KMS-11 (cell line): ENCODE measurements at regions not wholly inside any gene's neighbourhood (a gene's known extent, or its start where the extent isn't known, plus 50 kb on each side); places are given as distances from the start of the nearest gene placed in this dataset.

ENCODE experiments used
- H2AFZ ChIP-seq: fragments of 200-600 bp; sonication (generic); 2 replicates; pipeline ENCODE4 v1.6.1; 2016; ENCODE audit warnings: antibody characterized with exemption, mixed run types, low read depth
- H3K27ac ChIP-seq: fragments of 200-600 bp; sonication (generic); 2 replicates; pipeline ENCODE4 v1.6.1; 2016; ENCODE audit warnings: mild to moderate bottlenecking, mixed run types
- H3K27me3 ChIP-seq: fragments of 200-600 bp; sonication (generic); 2 replicates; pipeline ENCODE4 v1.6.1; 2017; ENCODE audit warnings: mild to moderate bottlenecking, low read depth, mixed run types, moderate library complexity; ENCODE audit not compliant: insufficient read depth
- H3K36me3 ChIP-seq: fragments of 200-600 bp; sonication (generic); 2 replicates; pipeline ENCODE4 v1.6.1; 2017; ENCODE audit warnings: mild to moderate bottlenecking, mixed run types; ENCODE audit not compliant: insufficient read depth
- H3K4me1 ChIP-seq: fragments of 200-600 bp; sonication (generic); 2 replicates; pipeline ENCODE4 v1.6.1; 2016; ENCODE audit warnings: mild to moderate bottlenecking, low read depth, mixed run types; ENCODE audit not compliant: poor library complexity, severe bottlenecking
- H3K4me2 ChIP-seq: fragments of 200-600 bp; sonication (generic); 2 replicates; pipeline ENCODE4 v1.7.0; 2016; ENCODE audit warnings: mild to moderate bottlenecking, mixed run types
- H3K4me3 ChIP-seq: fragments of 200-600 bp; sonication (generic); IDR thresholded peaks from 2 replicates; pipeline ENCODE4 v1.6.1; 2017; ENCODE audit warnings: low read depth, low read length, mixed read lengths; ENCODE audit not compliant: insufficient read depth
- H3K79me2 ChIP-seq: fragments of 200-600 bp; sonication (generic); 2 replicates; pipeline ENCODE4 v1.6.1; 2016; ENCODE audit warnings: low read depth, mixed run types; ENCODE audit not compliant: insufficient read depth
- H3K9ac ChIP-seq: fragments of 200-600 bp; sonication (generic); 2 replicates; pipeline ENCODE4 v1.6.1; 2016; ENCODE audit warnings: mild to moderate bottlenecking, mixed run types
- H4K20me1 ChIP-seq: fragments of 200-600 bp; sonication (generic); 2 replicates; pipeline ENCODE4 v1.6.1; 2016; ENCODE audit warnings: mild to moderate bottlenecking, mixed run types; ENCODE audit not compliant: insufficient read depth
- CTCF ChIP-seq: fragments of 200-600 bp; sonication (generic); conservative IDR thresholded peaks from 2 replicates; pipeline ENCODE4 v1.6.1; 2017; ENCODE audit warnings: low read depth, mild to moderate bottlenecking, antibody characterized with exemption, low read length, moderate library complexity, mixed read lengths

GRCh38 chr13:40271271-40271885 lies 395.1 kb downstream of the FOXO1 start:
- no peak overlapping the region for H3K27ac ChIP-seq
- no peak overlapping the region for H2AFZ ChIP-seq

GRCh38 chr13:40271931-40272775 lies 394.3 kb downstream of the FOXO1 start:
- Histone ChIP-seq H3K27ac (no peak overlapping the region), H3K79me2 (no peaks in the 10 kb centered on the region), H3K4me2 (no peak overlapping the region), H3K27me3 (no peaks in the 10 kb centered on the region), H2AFZ (no peak overlapping the region), H3K4me3 (no peak overlapping the region), H3K4me1 (no peaks in the 10 kb centered on the region), H3K9ac (no peak overlapping the region), H4K20me1 (no peaks in the 10 kb centered on the region), H3K36me3 (no peaks in the 10 kb centered on the region)
- TF ChIP-seq CTCF: no peak

More at GRCh38 chr13:40271271-40271885, 395.1 kb downstream of the FOXO1 start:
- Histone ChIP-seq H3K27me3 (no peaks in the 10 kb centered on the region), H4K20me1 (no peaks in the 10 kb centered on the region), H3K4me3 (no peak overlapping the region), H3K79me2 (no peaks in the 10 kb centered on the region), H3K4me1 (no peaks in the 10 kb centered on the region), H3K36me3 (no peaks in the 10 kb centered on the region), H3K4me2 (no peak overlapping the region), H3K9ac (no peak overlapping the region)
- TF ChIP-seq CTCF: no peak

- Histone ChIP-seq H3K36me3 (no peaks in the 10 kb centered on the region), H3K4me1 (no peaks in the 10 kb centered on the region), H3K79me2 (no peaks in the 10 kb centered on the region), H3K9ac (no peak overlapping the region), H2AFZ (no peak overlapping the region), H3K27me3 (no peaks in the 10 kb centered on the region), H4K20me1 (no peaks in the 10 kb centered on the region), H3K27ac (no peak overlapping the region), H3K4me2 (no peak overlapping the region), H3K4me3 (no peak overlapping the region)
- TF ChIP-seq CTCF: no peak
These were observed 393.7 kb downstream of the FOXO1 start for GRCh38 chr13:40272776-40273139.

GRCh38 chr13:40273253-40274025 lies 393.0 kb downstream of the FOXO1 start:
- no peaks in the 10 kb centered on the region for H3K79me2 ChIP-seq

More at GRCh38 chr13:40273253-40274025, 393.0 kb downstream of the FOXO1 start:
- Histone ChIP-seq H4K20me1 (no peaks in the 10 kb centered on the region), H2AFZ (no peak overlapping the region), H3K4me2 (no peak overlapping the region), H3K9ac (no peak overlapping the region), H3K27ac (no peak overlapping the region), H3K4me3 (no peak overlapping the region), H3K27me3 (no peaks in the 10 kb centered on the region), H3K4me1 (no peaks in the 10 kb centered on the region), H3K36me3 (no peaks in the 10 kb centered on the region)
- TF ChIP-seq CTCF: no peak
